ENCODE measurements at regions not wholly inside any gene's neighbourhood (a gene's known extent, or its start where the extent isn't known, plus 50 kb on each side); places are given as distances from the start of the nearest gene placed in this dataset.

- TF ChIP-seq CTCF (conservative IDR thresholded peaks at IDR 0.05; ENCODE audit: low read length) = no peak
- no peak for TF ChIP-seq EZH2phosphoT487 (IDR thresholded peaks at IDR 0.05; ENCODE audit: borderline replicate concordance, low read depth, low read length)
These were observed 652.3 kb downstream of the BNC2 start for GRCh38 chr9:16217943-16218701.
